Natural killer cell (primary cell): ENCODE measurements at regions not wholly inside any gene's neighbourhood (a gene's known extent, or its start where the extent isn't known, plus 50 kb on each side); places are given as distances from the start of the nearest gene placed in this dataset.

ENCODE experiments used
- ATAC-seq, 3 donors: fragments of 150-1000 bp in 2 of 3; fragments of 200-7000 bp in 1 of 3; cut with Tn5 transposase; 1 replicate in 1 of 3; 2 replicates in 2 of 3; pipeline ENCODE4 v1.10.0; 2021; ENCODE audit warnings: mild to moderate bottlenecking in 2 of 3, moderate library complexity in 2 of 3
- DNase-seq, 2 donors: peaks; one replicate each; pipeline versions ENCODE4 v3.0.0 to v3.0.0-alpha.2; 2013 to 2021; ENCODE audit warnings: mixed read lengths in 1 of 2
- H3K27ac ChIP-seq: one replicate; pipeline ENCODE4 v1.5.1; 2013; ENCODE audit warnings: mild to moderate bottlenecking, low read length
- H3K27me3 ChIP-seq: one replicate; pipeline ENCODE4 v1.6.1; 2013; ENCODE audit warnings: low read length; ENCODE audit not compliant: control insufficient read depth, insufficient read depth
- H3K36me3 ChIP-seq: one replicate; pipeline ENCODE4 v1.6.1; 2013; ENCODE audit warnings: low read length; ENCODE audit not compliant: control insufficient read depth, insufficient read depth
- H3K4me1 ChIP-seq: one replicate; pipeline ENCODE4 v1.6.1; 2013; ENCODE audit warnings: low read length; ENCODE audit not compliant: control insufficient read depth, insufficient read depth
- H3K4me3 ChIP-seq: one replicate; pipeline ENCODE4 v1.5.1; 2013; ENCODE audit warnings: low read length
- H3K9me3 ChIP-seq: one replicate; pipeline ENCODE4 v1.6.1; 2013; ENCODE audit warnings: low read length; ENCODE audit not compliant: control insufficient read depth, insufficient read depth
- H3K27ac Mint-ChIP-seq, 2 donors: one replicate each; pipeline ENCODE4 v1.8.0; 2022; ENCODE audit warnings: mild to moderate bottlenecking in 2 of 2, mixed read lengths in 2 of 2, moderate library complexity in 1 of 2
- H3K27me3 Mint-ChIP-seq, 2 donors: one replicate each; pipeline ENCODE4 v1.8.0; 2022; ENCODE audit warnings: low read depth in 2 of 2, mixed read lengths in 2 of 2
- H3K36me3 Mint-ChIP-seq: one replicate; pipeline ENCODE4 v1.8.0; 2022; ENCODE audit warnings: mixed read lengths
- H3K4me1 Mint-ChIP-seq, 2 donors: one replicate each; pipeline ENCODE4 v1.8.0; 2022; ENCODE audit warnings: mixed read lengths in 2 of 2
- H3K4me3 Mint-ChIP-seq: one replicate; pipeline ENCODE4 v1.8.0; 2022; ENCODE audit warnings: mild to moderate bottlenecking, moderate library complexity, mixed read lengths
- H3K9me3 Mint-ChIP-seq, 2 donors: one replicate each; pipeline ENCODE4 v1.8.0; 2022; ENCODE audit warnings: mixed read lengths in 2 of 2
- CTCF ChIP-seq: fragments of 200-600 bp; IDR thresholded peaks from one replicate; pipeline ENCODE4 v1.8.0; 2022; ENCODE audit warnings: antibody characterized with exemption
- WGBS: methylation state at CpG from one replicate; pipeline ENCODE4 v1.1.7; 2013; ENCODE audit warnings: missing lambda C conversion rate; ENCODE audit not compliant: insufficient coverage; 5-methylcytosine and 5-hydroxymethylcytosine counted together
- intact Hi-C: fragments of 100-400 bp; cut with micrococcal nuclease; formaldehyde crosslinking; loops from one replicate; pipeline ENCODE4 v1.14.2; 2022

GRCh38 chr15:81475471-81475870, 101.5 kb upstream of the TMC3 start:
- intact Hi-C loops = no loop called here
- Mint-ChIP-seq H3K36me3 (no peaks in the 10 kb centered on the region), H3K4me1 (no peaks in the 10 kb centered on the region), H3K27me3 (peaks cover 5 to 27% of the 10 kb centered on the region in 2 donors), H3K9me3 (no peaks in the 10 kb centered on the region), H3K4me3 (no peak overlapping the region), H3K27ac (no peak overlapping the region)
- no peak overlapping the region for H3K4me3 ChIP-seq
- H3K9me3 ChIP-seq = no peaks in the 10 kb centered on the region
- H3K36me3 ChIP-seq = no peaks in the 10 kb centered on the region
- TF ChIP-seq CTCF = no peak
- H3K27me3 ChIP-seq = peaks cover 2% of the 10 kb centered on the region
- H3K4me1 ChIP-seq = no peaks in the 10 kb centered on the region
- 83% methylated on average over 2 of the region's 2 CpGs for WGBS
- H3K27ac ChIP-seq = no peak overlapping the region
- ATAC-seq = no peak
- DNase-seq = no peak

- DNase-seq (no peak), ATAC-seq (no peak)
- no peak for TF ChIP-seq CTCF
- 87% methylated on average over 4 of the region's 5 CpGs for WGBS
- intact Hi-C loops = no loop called here
- Histone ChIP-seq H3K27me3 (peaks cover 2% of the 10 kb centered on the region), H3K36me3 (no peaks in the 10 kb centered on the region), H3K9me3 (no peaks in the 10 kb centered on the region), H3K27ac (no peak overlapping the region), H3K4me3 (no peak overlapping the region), H3K4me1 (no peaks in the 10 kb centered on the region)
- Mint-ChIP-seq H3K9me3 (no peaks in the 10 kb centered on the region), H3K27me3 (peaks cover 5 to 27% of the 10 kb centered on the region in 2 donors), H3K4me3 (no peak overlapping the region), H3K4me1 (no peaks in the 10 kb centered on the region), H3K27ac (no peak overlapping the region), H3K36me3 (no peaks in the 10 kb centered on the region)
Observed at GRCh38 chr15:81473946-81474345, 99.9 kb upstream of the TMC3 start.

- Histone ChIP-seq H3K27ac (no peak overlapping the region), H3K36me3 (no peaks in the 10 kb centered on the region), H3K4me1 (no peaks in the 10 kb centered on the region), H3K27me3 (peaks cover 2% of the 10 kb centered on the region), H3K4me3 (no peak overlapping the region), H3K9me3 (no peaks in the 10 kb centered on the region)
- ATAC-seq = no peak
- H3K4me3 Mint-ChIP-seq = no peak overlapping the region
- 95% methylated on average over 4 of the region's 4 CpGs for WGBS
- intact Hi-C loops = no loop called here
- H3K27ac Mint-ChIP-seq = no peak overlapping the region
- peaks cover 5 to 27% of the 10 kb centered on the region in 2 donors for H3K27me3 Mint-ChIP-seq
- H3K4me1 Mint-ChIP-seq = no peaks in the 10 kb centered on the region
- DNase-seq = no peak
- H3K9me3 Mint-ChIP-seq = no peaks in the 10 kb centered on the region
- H3K36me3 Mint-ChIP-seq = no peaks in the 10 kb centered on the region
- no peak for TF ChIP-seq CTCF
Observed at GRCh38 chr15:81473177-81473576, 99.2 kb upstream of the TMC3 start.

- Histone ChIP-seq H3K27ac (no peak overlapping the region), H3K27me3 (peaks cover 2% of the 10 kb centered on the region), H3K36me3 (no peaks in the 10 kb centered on the region), H3K9me3 (no peaks in the 10 kb centered on the region), H3K4me1 (no peaks in the 10 kb centered on the region), H3K4me3 (no peak overlapping the region)
- 85% methylated on average over 2 of the region's 2 CpGs for WGBS
- DNase-seq = no peak
- intact Hi-C loops = no loop called here
- H3K27ac Mint-ChIP-seq = no peak overlapping the region
- no peak for TF ChIP-seq CTCF
- no peak for ATAC-seq
- no peaks in the 10 kb centered on the region for H3K4me1 Mint-ChIP-seq
- H3K9me3 Mint-ChIP-seq = peaks cover 0 to 2% of the 10 kb centered on the region in 2 donors
- H3K27me3 Mint-ChIP-seq = peaks cover 5 to 35% of the 10 kb centered on the region in 2 donors
- no peak overlapping the region for H3K4me3 Mint-ChIP-seq
- peaks cover under 1% of the 10 kb centered on the region for H3K36me3 Mint-ChIP-seq
Observed at GRCh38 chr15:81471151-81471550, 97.1 kb upstream of the TMC3 start.
